DMS53 (cell line): ENCODE measurements at regions not wholly inside any gene's neighbourhood (a gene's known extent, or its start where the extent isn't known, plus 50 kb on each side); places are given as distances from the start of the nearest gene placed in this dataset.
"Not testable (repeated sequence)": the region's sequence is repeated elsewhere in the genome, so short reads cannot be mapped to it uniquely, and the experiment has no call there.

Experiments
- DNase-seq: peaks from one replicate; lab custom pipeline; 2025; lab: John Stamatoyannopoulos, UW

GRCh38 chr7:39758234-39758970 lies 135.0 kb downstream of the RALA start:
- DNase-seq, result no peak

GRCh38 chr7:39761449-39761848 lies 138.1 kb downstream of the RALA start:
- no peak for DNase-seq

- not testable (repeated sequence) for DNase-seq
Observed at GRCh38 chr7:39762466-39762865, 139.1 kb downstream of the RALA start.

GRCh38 chr7:39762881-39763280 lies 139.5 kb downstream of the RALA start:
- not testable (repeated sequence) for DNase-seq

- not testable (repeated sequence) for DNase-seq
Observed at GRCh38 chr7:39765833-39766232, 142.5 kb downstream of the RALA start.

GRCh38 chr7:39768439-39768838 lies 145.1 kb downstream of the RALA start:
- DNase-seq, result not testable (repeated sequence)

- DNase-seq, result not testable (repeated sequence)
Observed at GRCh38 chr7:39774341-39774851, 151.0 kb downstream of the RALA start.

- DNase-seq, result not testable (repeated sequence)
Observed at GRCh38 chr7:39781557-39781956, 158.2 kb downstream of the RALA start.

GRCh38 chr7:39786440-39786839 lies 163.1 kb downstream of the RALA start:
- DNase-seq, result not testable (repeated sequence)

GRCh38 chr7:39791035-39791434 lies 159.0 kb upstream of the CDK13 start:
- DNase-seq, result peak; percentile 16

DNA sequence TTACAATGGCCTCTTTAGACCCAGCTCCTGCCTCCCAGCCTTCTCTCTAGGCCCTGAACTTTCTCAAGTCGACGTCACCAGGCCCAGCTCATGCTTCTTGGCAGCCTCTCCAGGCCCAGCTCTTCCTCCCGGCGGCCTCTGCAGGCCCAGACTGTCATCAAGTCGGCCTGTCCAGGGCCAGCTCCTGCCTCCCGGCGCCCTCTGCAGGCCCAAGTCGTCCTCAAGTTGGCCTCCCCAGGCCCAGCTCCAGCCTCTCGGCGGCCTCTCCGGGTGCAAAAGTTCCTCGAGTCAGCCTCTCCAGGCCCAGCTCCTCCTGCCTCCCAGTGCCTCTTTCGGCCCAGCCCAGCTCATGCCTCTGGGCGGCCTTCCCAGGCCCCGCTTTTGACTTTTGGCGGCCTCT lies 158.1 kb upstream of the CDK13 start:
- DNase-seq, result not testable (repeated sequence)

- not testable (repeated sequence) for DNase-seq
Observed at GRCh38 chr7:39793026-39793425, 157.0 kb upstream of the CDK13 start.

DNA sequence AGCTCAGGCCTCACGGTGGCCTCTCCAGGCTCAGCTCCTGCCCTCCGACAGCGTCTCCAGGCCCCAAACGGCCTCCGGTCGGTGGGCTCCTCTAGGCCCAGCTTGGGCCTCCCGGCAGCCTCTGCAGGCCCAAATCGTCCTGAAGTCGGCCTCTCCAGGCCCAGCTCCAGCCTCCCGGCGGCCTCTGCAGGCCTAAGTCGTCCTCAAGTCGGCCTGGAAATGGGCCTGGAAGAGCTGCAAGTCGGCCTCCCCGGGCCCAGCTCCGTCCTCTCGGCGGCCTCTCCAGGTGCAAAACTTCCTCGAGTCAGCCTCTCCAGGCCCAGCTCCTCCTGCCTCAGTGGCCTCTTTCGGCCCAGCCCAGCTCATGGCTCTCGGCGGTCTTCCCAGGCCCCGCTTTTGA lies 156.2 kb upstream of the CDK13 start:
- not testable (repeated sequence) for DNase-seq

DNA sequence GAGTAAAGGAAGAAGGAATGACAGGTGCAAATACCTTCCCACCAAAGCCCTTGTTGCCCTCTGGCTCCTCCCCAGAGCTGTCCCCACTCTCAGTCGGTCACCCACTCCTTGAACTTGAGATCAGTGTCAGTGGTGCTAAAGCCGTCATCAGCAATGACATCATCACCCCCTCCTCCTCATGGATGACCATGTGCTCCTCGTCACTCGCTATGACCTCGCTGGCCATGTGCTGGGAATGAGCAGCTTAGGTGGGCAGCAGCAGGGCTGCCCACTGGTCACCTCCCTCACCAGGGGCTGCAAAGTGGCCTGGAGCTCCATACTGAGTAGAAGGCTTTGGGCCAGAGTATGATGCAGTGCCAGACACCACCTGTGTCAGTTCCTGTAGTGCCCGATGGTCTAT lies 153.1 kb upstream of the CDK13 start:
- not testable (repeated sequence) for DNase-seq

DNA sequence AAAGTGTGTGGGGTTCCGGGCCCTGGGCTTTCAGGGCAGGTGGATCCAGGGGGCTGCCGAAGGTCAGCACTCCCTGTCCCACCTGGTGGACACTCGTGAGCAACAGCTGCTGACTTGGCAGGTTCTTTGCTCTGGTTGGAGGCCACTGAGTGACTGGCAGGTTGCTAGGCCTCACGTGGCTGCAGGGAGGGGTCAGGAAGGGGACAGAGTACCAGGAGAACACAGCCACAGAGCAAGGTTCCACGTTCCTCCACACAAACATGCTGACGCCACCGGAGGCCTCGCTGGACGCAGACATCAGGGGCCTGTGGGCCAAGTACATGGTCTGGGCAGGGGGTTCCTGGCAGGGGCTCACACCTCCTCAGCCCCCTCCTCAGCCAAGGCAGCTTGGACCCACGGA lies 152.0 kb upstream of the CDK13 start:
- DNase-seq, result peak; percentile 7

DNA sequence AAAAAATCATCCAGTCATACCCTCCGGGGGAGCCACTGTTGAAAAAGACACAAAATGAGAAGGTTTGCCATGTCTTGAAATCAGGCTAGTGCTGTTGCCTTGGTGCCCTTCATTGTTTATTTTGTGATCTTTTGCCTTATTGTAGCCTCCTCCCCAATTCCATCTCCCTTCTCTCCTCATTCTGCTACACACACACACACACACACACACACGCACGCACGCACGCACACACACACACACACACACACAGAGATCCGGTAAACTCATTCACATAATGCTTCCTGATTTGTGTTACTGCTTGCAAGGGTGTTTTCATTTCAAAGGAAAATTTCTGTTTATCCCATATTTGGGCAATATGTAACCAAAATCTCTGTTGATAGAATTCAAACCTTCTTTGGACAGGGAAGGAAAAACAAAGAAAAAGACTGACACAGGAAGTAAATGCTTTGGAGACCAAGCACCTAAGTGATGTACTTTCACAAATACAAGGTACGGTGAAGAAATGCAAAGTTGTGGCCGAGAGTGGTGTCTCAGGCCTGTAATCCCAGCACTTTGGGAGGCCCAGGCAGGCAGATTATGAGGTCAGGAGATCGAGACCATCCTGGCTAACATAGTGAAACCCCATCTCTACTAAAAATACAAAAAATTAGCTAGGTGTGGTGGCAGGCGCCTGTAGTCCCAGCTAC lies 141.1 kb upstream of the CDK13 start:
- no peak for DNase-seq

- DNase-seq, result no peak
Observed at GRCh38 chr7:39810204-39810642, 139.8 kb upstream of the CDK13 start.

DNA sequence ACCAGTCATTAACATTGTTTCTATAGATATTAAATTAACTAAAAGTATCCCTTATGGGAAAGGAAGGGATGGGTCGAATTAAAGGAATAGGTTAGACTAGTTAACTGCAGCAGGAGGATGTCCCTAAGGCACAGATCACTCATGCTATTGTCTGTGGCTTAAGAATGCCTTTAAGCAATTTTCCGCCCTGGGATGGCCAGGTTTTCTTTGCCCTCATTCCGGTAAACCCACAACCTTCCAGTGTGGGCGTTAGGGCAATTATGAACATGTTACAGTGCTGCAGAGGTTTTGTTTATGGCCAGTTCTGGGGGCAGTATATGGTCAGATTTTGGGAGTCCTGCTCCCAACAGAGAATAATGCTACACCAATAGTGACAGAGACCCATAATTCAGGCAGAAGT lies 139.3 kb upstream of the CDK13 start:
- no peak for DNase-seq

GRCh38 chr7:39811161-39811614 lies 138.9 kb upstream of the CDK13 start:
- peak; percentile 44 for DNase-seq

DNA sequence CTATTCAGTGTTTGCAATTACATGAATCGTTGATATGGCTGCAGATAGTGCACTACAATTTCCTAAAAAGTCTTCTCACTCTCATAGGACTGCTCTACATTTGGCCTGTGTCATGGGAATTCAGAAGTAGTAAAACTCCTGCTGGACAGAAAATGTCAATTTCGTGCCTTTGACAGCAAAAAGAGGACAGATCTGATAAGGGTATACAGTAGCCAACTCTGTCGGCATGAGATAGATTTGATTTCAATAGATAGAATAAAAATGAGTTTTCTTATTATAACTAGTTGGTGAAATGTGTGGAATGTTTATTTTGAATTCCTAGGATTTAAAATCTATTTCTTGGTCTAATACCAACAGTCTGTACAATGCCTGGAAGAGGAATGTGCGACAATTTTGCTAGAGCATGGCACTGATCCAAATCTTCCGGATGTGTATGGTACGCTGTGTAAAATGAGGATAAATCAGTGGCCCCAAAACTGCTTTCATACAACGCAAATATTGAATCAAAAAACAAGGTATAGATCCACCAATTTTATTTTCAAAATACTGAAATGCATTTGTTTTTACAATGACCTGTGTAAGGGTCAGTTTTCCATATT lies 133.5 kb upstream of the CDK13 start:
- DNase-seq, result no peak

DNA sequence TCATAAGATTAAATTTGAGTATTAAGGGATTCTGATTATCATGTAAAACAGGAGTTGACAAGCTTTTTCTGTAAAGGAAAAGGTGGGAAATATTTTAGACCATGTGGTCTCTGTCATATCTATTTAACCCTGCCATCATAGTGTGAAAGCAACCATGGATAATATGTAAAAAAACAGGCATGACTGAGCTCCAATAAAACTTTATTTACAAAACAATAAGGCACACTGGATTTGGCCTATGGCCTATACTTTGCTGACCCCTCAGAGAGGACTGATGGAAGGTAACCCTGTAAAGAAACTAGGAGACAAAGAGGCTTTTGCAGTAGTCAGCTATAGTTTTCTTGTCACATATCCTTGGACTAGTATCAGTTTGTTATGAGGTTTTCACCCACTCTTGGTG lies 130.5 kb upstream of the CDK13 start:
- no peak for DNase-seq

- DNase-seq, result no peak
Observed at GRCh38 chr7:39824456-39825200, 125.4 kb upstream of the CDK13 start.
